Smooth muscle cell (in vitro differentiated cells): ENCODE measurements at regions not wholly inside any gene's neighbourhood (a gene's known extent, or its start where the extent isn't known, plus 50 kb on each side); places are given as distances from the start of the nearest gene placed in this dataset.
A peak's percentile ranks its signal among the peaks of the same experiment; 100 is the strongest.

Experiments
- DNase-seq: peaks from one replicate; lab custom pipeline; 2025; ENCODE audit not compliant: unreplicated experiment; lab: John Stamatoyannopoulos, UW
- H2AFZ ChIP-seq: fragments of 200-600 bp; sonication (generic); 2 replicates; pipeline ENCODE4 v1.6.0; 2016; ENCODE audit warnings: antibody characterized with exemption, low read depth, mild to moderate bottlenecking
- H3F3A ChIP-seq: fragments of 200-600 bp; sonication (generic); 2 replicates; pipeline ENCODE4 v1.6.0; 2017; ENCODE audit warnings: antibody characterized with exemption, low read depth
- H3K27ac ChIP-seq: fragments of 200-600 bp; sonication (generic); 2 replicates; pipeline ENCODE4 v1.5.1; 2016; ENCODE audit warnings: low read depth, mild to moderate bottlenecking
- H3K27me3 ChIP-seq: fragments of 200-600 bp; sonication (generic); 2 replicates; pipeline ENCODE4 v1.6.1; 2016; ENCODE audit warnings: low read depth, mild to moderate bottlenecking
- H3K36me3 ChIP-seq: fragments of 200-600 bp; sonication (generic); 2 replicates; pipeline ENCODE4 v1.5.1; 2016; ENCODE audit warnings: low read depth
- H3K4me1 ChIP-seq: fragments of 200-600 bp; sonication (generic); 2 replicates; pipeline ENCODE4 v1.5.1; 2016; ENCODE audit warnings: low read depth
- H3K4me2 ChIP-seq: fragments of 200-600 bp; sonication (generic); 2 replicates; pipeline ENCODE4 v1.6.0; 2016; ENCODE audit warnings: mild to moderate bottlenecking
- H3K4me3 ChIP-seq: fragments of 200-600 bp; sonication (generic); 2 replicates; pipeline ENCODE4 v1.5.1; 2016; ENCODE audit warnings: mild to moderate bottlenecking
- H3K79me2 ChIP-seq: fragments of 200-600 bp; sonication (generic); 2 replicates; pipeline ENCODE4 v1.6.0; 2016; ENCODE audit warnings: low read depth, mild to moderate bottlenecking
- H3K9ac ChIP-seq: fragments of 200-600 bp; sonication (generic); 2 replicates; pipeline ENCODE4 v1.6.0; 2016; ENCODE audit warnings: low read depth
- H3K9me3 ChIP-seq: fragments of 200-600 bp; sonication (generic); replicated peaks from 2 replicates; pipeline ENCODE4 v1.5.1; 2016; ENCODE audit warnings: low read depth
- H4K20me1 ChIP-seq: fragments of 200-600 bp; sonication (generic); 2 replicates; pipeline ENCODE4 v1.6.0; 2016; ENCODE audit warnings: low read depth
- CTCF ChIP-seq: fragments of 200-600 bp; sonication (generic); IDR thresholded peaks from 2 replicates; pipeline ENCODE4 v1.5.1; 2017; ENCODE audit warnings: borderline replicate concordance, mild to moderate bottlenecking, antibody characterized with exemption; ENCODE audit not compliant: insufficient read depth, poor library complexity, severe bottlenecking
- WGBS: methylation state at CpG from one replicate; pipeline ENCODE4 v1.1.7; 2016; ENCODE audit warnings: low lambda C conversion rate; 5-methylcytosine and 5-hydroxymethylcytosine counted together

DNA sequence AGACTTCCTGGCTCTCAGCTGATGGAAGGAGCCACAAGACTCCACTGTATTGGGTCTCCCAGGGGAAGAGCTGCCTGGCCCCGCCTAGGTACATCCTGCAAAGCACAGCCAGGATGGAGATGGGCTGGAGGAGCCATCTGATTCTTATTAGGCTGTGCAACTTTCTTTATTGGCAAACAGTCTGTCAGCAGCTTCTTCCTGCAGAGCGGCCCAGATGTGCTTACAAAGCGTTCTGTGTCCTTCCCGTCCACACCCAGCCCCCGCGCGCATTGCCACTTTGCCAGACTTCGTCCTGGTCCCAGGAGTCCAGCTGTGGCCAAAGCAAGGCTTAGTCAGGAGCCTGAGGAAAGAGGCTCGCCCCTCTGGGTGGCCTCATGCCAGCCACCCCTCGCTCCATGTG is 409.3 kb downstream of the ZNF536 start:
- no peak for DNase-seq
- WGBS, result 79% methylated on average over 10 of the region's 10 CpGs
- Histone ChIP-seq H3K4me2 (no peak overlapping the region), H3K4me1 (no peaks in the 10 kb centered on the region), H2AFZ (no peak overlapping the region), H3K27me3 (no peaks in the 10 kb centered on the region), H3K79me2 (no peaks in the 10 kb centered on the region), H3K9me3 (no peaks in the 10 kb centered on the region), H4K20me1 (no peaks in the 10 kb centered on the region), H3K36me3 (no peaks in the 10 kb centered on the region), H3K4me3 (no peak overlapping the region), H3F3A (no peaks in the 10 kb centered on the region), H3K27ac (no peak overlapping the region), H3K9ac (no peak overlapping the region)
- TF ChIP-seq CTCF, result no peak

DNA sequence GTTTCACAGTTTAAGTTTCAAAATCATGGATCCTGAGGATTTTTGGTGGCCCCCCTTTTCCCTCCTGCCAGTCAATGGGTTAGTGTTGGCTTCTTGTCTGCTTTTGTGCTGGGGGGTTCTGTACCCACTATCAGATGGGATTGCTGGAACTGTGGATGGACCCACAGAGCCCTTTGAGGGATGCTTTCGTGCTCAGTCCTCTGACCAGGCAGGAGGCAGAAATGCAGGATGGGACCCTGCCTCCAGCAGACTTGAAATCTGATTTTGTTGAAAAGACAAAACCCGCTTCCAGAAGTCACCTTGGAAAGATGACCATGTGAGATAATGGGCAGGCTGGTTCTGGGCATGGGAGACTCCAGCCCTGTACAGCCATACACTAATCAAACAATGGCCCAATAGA is 408.9 kb downstream of the ZNF536 start:
- Histone ChIP-seq H3K9ac (no peak overlapping the region), H3K4me3 (no peak overlapping the region), H3K36me3 (no peaks in the 10 kb centered on the region), H3K4me2 (no peak overlapping the region), H3K9me3 (no peaks in the 10 kb centered on the region), H2AFZ (no peak overlapping the region), H3F3A (no peaks in the 10 kb centered on the region), H3K27me3 (no peaks in the 10 kb centered on the region), H4K20me1 (no peaks in the 10 kb centered on the region), H3K27ac (no peak overlapping the region), H3K4me1 (no peaks in the 10 kb centered on the region), H3K79me2 (no peaks in the 10 kb centered on the region)
- WGBS, result 91% methylated on average over 2 of the region's 2 CpGs
- DNase-seq, result no peak
- no peak for TF ChIP-seq CTCF

DNA sequence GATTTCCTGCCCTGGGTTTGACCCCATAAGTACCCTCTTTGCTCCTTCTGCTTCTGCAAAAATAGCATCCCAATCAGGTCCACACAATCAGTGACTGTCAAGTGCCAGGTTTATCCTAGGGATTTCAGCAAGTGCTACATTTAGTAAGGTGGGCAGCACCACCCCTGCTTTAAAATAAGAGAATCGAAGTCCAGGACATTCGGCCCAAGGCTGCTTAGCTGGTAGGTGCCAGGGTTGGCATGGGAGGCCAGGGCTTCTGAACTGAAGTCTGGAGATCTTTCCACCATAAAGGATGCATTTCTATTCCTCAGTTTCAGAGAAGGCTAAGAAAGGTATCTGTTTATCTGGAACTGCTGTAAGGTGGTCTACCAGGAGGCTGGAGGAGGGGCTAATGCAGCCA is 408.3 kb downstream of the ZNF536 start:
- no peaks in the 10 kb centered on the region for H4K20me1 ChIP-seq
- H3K4me3 ChIP-seq, result no peak overlapping the region
- no peak overlapping the region for H3K9ac ChIP-seq
- TF ChIP-seq CTCF, result no peak
- no peaks in the 10 kb centered on the region for H3K79me2 ChIP-seq
- no peaks in the 10 kb centered on the region for H3K36me3 ChIP-seq
- H3K4me2 ChIP-seq, result no peak overlapping the region
- H3K27me3 ChIP-seq, result no peaks in the 10 kb centered on the region
- no peaks in the 10 kb centered on the region for H3F3A ChIP-seq
- H3K9me3 ChIP-seq, result no peaks in the 10 kb centered on the region
- no peak overlapping the region for H2AFZ ChIP-seq
- DNase-seq, result no peak
- 93% methylated on average over 2 of the region's 2 CpGs for WGBS
- H3K4me1 ChIP-seq, result no peaks in the 10 kb centered on the region
- H3K27ac ChIP-seq, result no peak overlapping the region

GRCh38 chr19:30780032-30780431 is 407.8 kb downstream of the ZNF536 start:
- WGBS, result 35% methylated on average over 6 of the region's 6 CpGs
- Histone ChIP-seq H3K79me2 (no peaks in the 10 kb centered on the region), H3K4me1 (no peaks in the 10 kb centered on the region), H4K20me1 (no peaks in the 10 kb centered on the region), H3K27ac (no peak overlapping the region), H3K36me3 (no peaks in the 10 kb centered on the region), H3K9ac (no peak overlapping the region), H3K27me3 (no peaks in the 10 kb centered on the region), H3K4me3 (no peak overlapping the region), H3K9me3 (no peaks in the 10 kb centered on the region), H2AFZ (no peak overlapping the region), H3F3A (no peaks in the 10 kb centered on the region), H3K4me2 (peak overlapping the region; percentile 1)
- DNase-seq, result no peak
- TF ChIP-seq CTCF, result no peak
